ENCODE measurements at regions not wholly inside any gene's neighbourhood (a gene's known extent, or its start where the extent isn't known, plus 50 kb on each side); places are given as distances from the start of the nearest gene placed in this dataset.
A peak's percentile ranks its signal among the peaks of the same experiment; 100 is the strongest.

DNA sequence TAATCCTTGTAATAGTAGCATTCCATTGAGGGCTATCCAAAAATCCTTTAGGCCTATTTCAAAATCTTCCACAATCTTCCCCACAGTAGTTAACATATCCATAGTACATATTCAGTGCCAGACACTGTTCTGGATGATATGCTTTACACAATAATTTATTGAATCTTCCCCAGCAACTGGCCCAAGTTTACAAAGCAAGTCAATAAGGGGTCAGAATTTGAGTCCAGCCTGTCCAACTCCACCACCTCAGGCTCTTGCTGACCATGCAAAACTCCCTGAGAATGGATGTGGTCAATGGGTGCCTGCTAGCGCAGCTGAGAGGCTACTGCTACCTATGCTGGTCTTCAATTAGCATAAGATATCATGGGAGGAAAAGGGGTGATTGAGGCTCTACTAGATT lies 529.6 kb downstream of the FGF9 start:
- intact Hi-C loops (cut with DNase I): no loop called here
- DNase-seq: no peak

DNA sequence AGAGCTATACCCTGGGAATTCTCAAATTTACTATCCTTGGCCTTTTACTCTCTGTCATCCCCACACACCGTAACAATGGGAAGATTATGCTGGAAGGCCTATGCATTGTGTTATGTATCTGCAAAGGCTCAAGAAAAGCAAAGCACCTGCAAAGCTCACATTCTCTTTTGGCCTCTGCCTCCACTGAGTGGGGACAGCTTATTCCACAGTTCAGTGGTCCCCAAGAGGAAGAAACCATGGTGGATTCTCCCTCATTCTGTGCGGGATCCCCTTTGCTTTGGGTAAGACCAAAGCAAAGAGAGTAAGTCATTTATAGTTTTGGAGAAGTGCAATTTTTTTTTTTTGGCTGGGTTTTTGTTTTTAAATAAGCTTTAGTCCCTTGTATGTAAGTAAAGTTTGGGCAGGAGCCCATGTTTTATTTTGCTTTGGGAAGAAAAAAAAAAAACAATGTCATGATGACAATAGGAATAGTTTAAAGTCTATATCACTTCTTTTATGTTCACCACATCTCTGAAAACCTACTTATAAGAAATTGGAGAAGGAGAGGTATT lies 530.6 kb downstream of the FGF9 start:
- DNase-seq: no peak
- intact Hi-C loops (cut with DNase I): no loop called here

DNA sequence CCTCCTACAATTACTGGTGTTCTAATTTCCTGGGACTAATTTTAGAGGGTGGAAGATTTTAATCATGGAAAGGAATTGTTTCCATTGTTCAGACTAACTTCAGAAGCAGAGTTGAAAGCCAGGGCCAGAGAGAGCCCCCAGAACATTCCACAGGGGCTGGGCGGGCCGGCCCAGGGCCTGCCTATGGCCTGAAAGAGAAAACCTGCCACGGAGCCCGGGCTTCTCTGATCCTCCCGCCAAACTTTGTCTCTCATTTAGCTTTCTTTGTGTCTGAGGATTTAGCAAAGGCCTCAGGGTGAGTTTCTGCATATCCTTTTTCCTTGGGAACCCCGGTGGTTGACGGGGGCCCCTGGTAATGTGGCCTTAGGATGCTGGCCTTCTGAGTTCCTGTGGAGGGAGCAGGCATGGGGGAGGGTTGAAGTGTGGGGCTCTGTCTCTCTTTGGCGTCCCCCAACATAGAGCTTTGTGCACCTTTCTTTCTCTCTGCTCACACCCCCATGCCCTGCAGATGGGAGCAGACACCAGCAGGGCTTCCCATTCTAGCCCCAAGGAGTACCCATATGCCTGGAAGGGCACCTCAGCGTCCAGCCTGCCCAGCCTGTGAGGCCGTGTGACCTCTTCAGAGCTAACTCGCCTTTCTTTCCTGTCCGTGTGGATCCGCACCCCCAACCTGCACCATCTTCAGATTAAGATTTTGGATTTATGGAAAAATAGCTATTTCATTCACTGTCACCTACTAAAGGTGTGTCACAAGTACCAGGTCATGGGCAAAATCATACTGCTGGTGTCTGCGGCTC lies 539.5 kb downstream of the FGF9 start:
- peak in 1 of 10 donors; percentile 69 for DNase-seq
- intact Hi-C loops (cut with DNase I): no loop called here

DNA sequence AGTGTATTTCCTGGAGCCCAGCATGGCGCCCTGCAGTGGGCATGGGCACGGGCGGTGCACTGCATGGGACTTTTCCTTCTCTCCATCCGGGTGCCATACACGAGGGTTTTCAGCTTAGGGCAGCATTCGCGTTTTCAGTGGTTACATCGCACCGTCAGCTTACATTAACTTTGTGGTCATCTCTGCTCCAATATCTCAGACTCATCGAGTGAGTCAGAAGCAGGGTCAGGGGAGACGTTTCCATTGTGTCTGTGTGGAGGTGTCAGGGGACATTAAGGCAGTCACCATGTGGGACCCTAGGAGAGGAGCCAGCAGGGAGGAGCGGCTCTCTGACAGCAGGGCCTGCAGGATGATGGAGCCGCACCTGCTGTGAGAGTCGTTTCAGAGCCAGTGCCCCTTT lies 541.0 kb downstream of the FGF9 start:
- DNase-seq: peak in 1 of 10 donors; percentile 51
- intact Hi-C loops (cut with DNase I): no loop called here

DNA sequence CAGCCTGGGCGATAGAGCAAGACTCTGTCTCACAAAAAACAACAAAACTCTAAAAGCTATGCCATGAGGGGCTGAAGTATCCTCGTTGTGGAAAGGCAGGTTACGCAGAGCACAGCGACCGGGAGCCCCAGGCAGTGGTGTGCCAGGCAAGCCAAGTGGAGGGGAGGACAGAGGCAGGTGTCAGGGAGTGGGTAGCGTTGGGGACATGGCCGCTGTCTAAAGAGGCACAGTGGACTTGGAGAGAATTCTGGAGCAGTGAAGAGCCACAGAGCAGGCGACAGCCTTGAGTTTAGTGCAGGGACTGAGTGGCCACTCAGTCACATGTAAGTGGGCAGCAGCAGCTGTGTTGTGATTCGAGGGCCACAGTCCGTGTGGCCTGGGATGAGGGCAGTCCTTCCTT lies 541.7 kb downstream of the FGF9 start:
- intact Hi-C loops (cut with DNase I): no loop called here
- DNase-seq: peak in 1 of 10 donors; percentile 61

DNA sequence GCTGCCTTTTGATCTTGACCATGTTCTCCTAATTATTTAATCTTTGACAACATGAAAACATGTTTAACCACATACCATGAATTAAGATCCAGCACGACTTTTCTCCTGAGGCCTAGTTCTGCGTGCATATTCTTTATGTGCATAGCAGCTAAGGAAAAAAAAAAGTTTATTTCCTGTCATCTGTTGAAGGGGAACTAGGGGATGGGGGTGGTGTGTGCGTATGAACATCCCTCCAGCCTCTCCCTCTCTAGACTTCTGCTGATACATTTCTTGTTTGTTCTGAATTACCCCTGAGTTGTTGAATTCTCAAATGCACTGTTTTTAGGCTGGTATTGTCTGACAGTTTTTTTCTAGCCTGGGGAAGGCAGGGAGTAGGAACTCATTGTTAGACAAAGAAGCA lies 543.3 kb downstream of the FGF9 start:
- no peak for DNase-seq
- intact Hi-C loops (cut with DNase I): no loop called here

DNA sequence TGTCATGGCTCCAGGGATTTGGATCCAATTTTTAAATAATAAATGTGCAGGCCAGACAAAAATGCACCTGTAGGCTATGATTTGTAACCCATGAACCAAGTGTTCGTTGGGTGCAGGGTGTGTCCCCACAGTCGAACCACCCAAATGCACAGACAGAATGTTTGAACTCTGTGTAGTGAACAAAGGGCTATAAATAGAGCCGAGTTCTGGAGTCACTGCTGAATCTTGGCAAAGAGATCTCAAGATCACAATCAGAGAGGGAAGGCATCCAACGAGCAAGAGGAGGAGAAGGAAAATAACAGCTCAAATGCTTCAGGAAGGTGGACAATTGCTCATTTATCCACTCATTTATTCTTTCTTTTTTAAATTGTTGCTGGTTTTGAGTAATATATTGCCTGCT lies 547.9 kb downstream of the FGF9 start:
- DNase-seq: no peak
- intact Hi-C loops (cut with DNase I): no loop called here

DNA sequence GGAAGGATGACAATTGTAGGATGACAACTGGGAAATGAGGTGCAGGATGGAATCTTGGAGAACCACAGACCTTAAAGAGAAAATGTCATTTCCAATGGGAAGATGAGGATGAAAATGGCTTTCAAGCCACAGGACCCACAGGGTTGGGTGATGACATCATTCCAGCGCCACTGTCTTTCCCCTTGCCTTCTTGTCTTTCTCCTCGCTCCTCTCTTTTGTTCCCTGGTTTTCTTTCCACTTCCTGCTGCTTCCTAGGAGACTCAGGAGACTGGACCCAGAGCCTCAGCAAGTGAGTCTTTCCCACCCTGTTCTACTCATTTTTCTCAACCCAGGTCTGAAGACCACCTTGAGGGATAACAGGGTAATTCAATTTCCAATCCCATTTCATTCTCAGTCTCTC lies 548.8 kb downstream of the FGF9 start:
- DNase-seq: no peak
- intact Hi-C loops (cut with DNase I): no loop called here

DNA sequence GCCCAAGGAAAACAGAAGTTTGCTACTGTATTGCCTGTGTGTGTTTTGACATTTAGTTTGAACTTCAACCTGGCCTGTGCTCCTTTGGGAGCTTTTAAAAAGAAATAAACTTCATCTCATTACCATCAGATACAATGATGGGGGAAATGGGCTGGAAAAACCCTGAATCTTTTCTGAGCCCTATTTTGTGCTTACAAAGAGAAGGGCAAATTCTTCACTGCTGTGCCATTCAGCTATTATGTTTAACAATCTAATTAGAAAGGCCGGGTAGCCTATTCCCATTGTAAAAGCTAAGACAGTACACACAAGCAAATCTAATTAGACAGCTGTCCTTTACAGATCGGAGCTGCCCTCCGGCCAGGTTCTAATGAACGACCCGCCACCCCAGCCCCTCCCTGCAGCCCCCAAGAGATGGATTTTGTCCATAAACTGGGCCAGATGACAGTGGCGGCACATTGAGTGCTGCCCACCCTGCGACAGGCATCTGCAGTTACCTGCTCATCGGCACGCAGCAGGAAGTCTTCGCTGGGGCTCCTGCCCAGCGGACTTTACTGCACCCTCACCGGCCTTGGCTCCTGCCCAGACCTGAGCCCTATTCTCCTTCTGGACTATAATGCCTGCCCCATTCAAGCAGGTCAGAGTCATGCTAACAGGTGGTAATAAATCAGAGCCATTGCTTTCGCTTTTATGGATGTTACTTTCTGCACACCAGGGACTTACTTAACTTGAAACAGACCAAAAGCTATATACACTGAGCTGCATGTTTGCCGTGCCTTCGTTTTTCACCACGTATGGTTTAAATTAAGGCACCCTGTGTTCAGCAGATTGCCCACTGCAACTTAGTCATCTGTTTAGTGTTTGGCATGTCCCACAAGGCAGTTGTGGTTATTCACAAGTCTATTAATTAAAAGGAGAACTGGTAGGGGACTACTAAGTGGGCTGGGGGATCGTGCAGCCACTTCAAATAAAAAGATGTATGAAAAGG lies 549.6 kb downstream of the FGF9 start:
- intact Hi-C loops (cut with DNase I): no loop called here
- no peak for DNase-seq

DNA sequence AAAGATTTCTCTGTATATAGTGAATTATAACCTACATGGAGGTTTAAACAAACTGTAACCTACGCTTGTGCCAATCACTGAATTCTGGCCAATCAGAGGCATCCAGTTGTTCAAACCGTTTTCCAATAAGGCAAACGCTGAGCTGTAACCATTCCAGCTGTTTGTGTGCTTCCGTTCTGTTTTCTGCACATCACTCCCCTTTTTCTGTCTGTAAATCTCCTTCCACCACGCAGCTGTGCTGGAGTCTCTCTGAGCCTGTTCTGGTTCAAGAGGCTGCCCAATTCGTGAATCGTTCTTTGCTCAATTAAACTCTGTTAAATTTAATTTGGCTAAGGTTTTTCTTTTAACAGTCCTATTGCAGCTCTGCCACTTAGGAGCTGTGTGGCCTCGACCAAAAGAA lies 552.5 kb downstream of the FGF9 start:
- no peak for DNase-seq
- intact Hi-C loops (cut with DNase I): no loop called here

DNA sequence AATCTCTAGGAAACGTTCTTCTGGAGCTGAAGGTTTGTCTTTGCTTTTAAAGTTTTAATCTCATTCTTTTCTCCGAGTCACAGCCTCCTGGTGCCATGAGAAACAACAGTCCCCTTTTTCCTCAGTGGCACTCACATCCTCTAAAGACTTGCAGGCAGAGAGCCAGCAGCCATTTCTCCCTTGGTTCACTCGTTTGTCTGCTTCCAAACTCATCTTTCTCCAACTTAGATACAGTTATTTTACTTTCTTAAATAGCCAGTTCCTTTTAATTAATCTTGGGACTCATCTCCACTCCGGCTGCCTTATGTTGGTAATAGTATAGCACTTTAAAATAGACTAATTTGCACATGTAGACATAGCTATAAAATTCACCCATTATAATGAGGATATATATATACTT lies 555.2 kb downstream of the FGF9 start:
- DNase-seq: no peak
- intact Hi-C loops (cut with DNase I): no loop called here

DNA sequence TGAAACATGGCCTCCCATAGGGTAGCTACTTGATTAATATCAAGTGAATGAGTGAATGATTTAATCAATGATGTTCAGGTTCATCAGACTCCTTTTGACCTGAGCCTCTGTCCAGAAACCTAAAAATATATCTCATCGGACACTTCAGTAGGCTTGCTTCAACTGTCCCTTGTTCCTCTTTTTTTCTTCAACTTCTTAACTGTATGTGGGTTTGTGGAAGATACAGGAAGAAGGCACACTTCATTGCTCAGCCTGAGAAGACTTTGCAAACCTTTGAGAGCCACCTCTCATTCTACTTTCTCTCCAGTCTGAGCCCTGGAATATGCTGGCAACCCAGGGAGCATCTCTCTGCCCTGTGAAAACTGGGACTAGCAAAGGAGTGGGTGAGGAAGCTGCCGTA lies 557.0 kb downstream of the FGF9 start:
- no peak for DNase-seq
- intact Hi-C loops (cut with DNase I): no loop called here

DNA sequence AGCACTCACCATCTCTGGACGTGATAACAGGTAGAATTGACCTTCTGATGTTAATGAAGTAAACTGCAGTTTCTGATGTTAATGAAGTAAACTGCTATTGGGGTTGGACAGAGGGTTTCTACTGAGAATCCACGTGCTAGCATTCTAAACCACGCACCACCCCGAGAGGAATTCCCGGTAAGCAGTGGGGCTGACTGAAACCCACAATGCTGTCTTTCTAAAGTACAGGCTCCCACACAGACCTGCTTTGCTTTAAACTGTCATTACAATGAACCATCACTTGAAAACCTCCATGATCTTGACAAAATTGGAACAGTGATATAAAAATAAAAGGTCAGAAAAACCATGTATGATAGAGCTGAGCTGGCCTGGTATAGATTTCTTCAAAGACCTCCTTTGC lies 559.0 kb downstream of the FGF9 start:
- intact Hi-C loops (cut with DNase I): no loop called here

DNA sequence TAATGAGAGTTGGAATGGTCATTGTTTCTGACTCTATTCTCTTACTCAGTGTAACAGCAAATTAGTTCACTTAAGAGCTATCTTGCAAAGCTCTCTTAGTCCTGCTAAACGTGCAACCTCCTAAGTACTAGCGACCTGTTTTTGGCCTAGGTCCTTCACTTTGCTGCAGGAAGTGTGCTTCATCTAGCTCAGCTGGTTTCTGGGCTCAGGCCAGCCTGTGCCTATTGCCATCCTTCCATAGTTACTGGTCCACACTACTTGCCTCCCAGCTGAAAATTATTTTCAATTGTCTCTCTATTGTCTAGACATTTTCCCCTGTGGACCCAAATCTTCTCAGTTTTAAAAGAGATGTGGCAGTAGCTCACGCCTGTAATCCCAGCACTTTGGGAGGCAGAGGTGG lies 561.3 kb downstream of the FGF9 start:
- no peak for DNase-seq
- intact Hi-C loops (cut with DNase I): no loop called here

More for the DNA sequence above, 559.0 kb downstream of the FGF9 start:
- DNase-seq: no peak

DNA sequence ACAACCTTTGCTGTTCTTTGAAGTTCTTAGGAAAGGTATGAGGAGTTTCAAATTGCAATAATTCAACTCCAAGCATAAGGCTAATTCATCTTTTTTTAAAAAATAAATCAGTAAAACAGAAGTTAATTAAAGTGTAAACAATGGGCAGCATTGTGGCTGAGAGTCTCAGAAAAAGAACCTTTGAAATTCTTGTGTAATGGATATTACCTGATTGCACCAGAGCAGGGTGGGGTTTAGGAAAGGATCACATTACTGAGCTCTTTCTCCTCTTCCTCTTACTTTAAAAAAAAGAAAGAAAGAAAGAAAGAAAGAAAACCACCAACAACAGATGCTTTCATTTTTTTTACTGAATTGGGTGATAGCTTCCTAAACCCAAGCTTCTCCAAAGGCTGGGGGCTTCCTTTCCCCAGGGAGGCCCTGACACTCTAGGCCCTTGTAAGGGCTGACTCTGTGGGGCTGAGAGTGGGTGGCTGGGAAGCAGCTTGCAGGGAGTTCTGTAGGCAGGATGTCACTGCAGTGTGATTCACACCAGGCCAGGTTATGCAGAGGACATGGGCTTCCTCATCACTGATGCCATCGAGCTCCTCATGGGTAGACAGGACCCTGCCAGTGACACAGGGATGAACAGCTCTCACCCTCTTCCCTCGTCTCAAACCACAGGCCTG lies 564.5 kb downstream of the FGF9 start:
- DNase-seq: no peak
- intact Hi-C loops (cut with DNase I): no loop called here

DNA sequence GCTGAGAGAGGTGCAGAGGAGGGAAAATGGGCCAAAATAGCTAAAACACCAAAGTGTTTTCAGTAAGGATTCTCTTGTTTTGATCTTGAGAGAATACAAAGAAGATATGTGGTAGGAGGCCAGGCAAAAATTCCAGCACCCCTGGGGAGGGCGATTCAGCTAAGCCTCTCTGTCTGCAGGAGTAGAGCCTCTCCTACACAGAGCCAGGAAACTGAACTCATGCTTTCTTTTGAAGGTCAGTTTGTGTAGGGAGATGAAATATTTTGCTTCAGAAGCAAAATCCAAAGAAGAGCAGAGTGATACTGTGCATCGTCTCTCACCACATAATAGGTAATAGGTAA lies 565.0 kb downstream of the FGF9 start:
- intact Hi-C loops (cut with DNase I): no loop called here

DNA sequence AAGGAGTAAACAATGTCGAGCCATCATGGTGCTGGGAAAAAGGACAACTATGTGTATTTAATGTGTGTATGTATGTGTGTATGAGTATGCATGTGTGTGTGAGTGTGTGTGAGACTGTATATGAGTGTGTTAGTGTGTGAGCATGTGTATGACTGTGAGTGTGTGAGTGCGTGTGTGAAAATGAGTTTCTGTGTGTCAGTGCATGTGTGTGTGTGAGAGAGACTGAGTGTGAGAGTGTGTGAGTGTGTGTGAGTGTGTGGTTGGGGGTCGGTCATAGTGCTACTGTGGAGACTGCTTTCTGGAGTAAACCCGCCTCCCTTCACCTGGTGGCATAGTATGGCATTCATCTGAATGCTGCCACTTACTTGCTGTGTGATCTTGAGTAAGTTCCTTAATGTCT lies 567.4 kb downstream of the FGF9 start:
- no peak for DNase-seq
- intact Hi-C loops (cut with DNase I): no loop called here

More for the DNA sequence above, 565.0 kb downstream of the FGF9 start:
- no peak for DNase-seq

DNA sequence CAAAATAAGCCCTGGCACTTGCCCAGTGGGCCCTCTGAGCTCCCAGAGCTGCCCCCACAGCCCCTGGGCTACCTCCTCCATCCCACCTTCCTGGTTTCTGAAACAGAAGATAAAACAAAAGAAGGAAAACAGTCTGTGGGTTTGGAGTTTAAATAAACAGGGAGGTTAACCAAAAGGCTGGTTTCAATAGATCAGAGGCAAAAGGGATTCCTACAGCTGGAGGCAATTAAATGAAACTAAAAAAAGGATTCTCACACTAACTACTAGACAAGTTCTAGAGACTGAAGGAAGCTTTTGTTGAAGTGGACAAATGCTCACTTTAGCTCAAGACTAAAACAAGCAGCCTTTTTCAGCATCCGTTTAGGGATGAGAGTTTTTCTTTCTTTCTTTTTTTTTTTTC lies 569.8 kb downstream of the FGF9 start:
- intact Hi-C loops (cut with DNase I): no loop called here
- DNase-seq: no peak

DNA sequence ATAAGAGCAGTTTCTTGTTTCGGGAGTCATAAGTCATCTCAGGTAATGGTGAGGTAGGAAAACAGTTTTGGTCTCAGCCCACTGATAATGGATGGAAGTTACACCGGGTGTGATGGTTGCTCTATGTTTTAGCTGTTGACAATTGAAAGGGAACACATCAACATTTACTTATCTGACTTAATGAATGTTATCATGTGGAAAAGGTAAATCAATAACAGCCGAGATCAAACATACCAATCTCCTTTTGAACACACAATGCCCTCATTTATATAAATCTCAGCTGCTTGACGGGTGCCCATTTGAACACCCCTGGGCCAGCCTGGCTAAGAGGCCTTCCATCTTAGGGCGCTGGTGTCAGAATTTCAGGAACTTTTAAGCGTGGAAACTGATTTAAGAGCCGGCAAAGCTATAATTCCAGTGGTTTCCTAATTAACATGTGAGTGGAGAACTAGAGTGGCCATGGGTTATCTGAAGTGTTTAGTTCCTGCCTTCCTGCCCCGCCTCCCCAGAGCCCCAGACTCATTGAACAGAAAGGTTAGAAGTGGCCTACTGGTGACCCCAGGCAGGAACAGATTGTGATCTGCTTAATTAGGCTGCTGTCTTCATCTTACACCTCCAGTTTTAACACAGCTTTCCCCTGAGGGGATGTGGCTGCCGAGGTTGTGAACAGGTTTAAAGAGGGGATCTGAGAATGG lies 572.7 kb downstream of the FGF9 start:
- intact Hi-C loops (cut with DNase I): no loop called here
- DNase-seq: no peak

DNA sequence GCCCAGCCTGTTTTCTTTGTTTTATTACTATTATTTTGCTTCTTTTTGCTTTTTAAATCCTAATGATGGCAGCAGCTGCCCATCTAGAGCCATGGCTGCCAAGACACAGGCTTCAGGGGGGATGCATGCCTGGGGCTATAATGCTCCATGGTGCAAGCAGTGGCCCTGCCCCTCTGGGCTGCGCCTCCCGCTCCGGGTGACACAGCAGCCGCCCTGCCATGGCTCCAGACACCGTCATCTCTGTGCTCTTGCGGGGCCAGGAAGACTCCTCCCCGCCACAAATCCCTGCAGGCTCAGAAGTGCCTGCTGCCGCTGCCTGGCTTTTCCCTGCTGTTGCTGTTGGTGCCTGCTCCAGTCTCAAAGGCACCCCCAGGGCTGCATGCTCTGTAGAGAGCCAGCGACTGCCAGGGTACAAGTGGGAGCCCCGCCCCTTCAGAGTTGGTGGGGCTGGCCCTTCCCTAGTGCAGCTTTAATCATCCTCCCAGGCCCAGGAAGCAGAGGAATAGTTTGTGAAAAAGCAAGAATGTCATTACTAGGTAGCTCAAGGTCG lies 581.5 kb downstream of the FGF9 start:
- intact Hi-C loops (cut with DNase I): no loop called here
- no peak for DNase-seq

All from posterior cingulate gyrus (tissue), 11 donors.